Ectodermal cell (in vitro differentiated cells): ENCODE measurements at regions not wholly inside any gene's neighbourhood (a gene's known extent, or its start where the extent isn't known, plus 50 kb on each side); places are given as distances from the start of the nearest gene placed in this dataset.

ENCODE experiments used
- H3K27ac ChIP-seq: 2 replicates; pipeline ENCODE4 v1.7.0; 2013; ENCODE audit warnings: mild to moderate bottlenecking, low read depth, low read length; ENCODE audit not compliant: insufficient read depth, poor library complexity, severe bottlenecking
- H3K27me3 ChIP-seq: 2 replicates; pipeline ENCODE4 v1.7.0; 2013; ENCODE audit warnings: mild to moderate bottlenecking, low read length; ENCODE audit not compliant: insufficient read depth, control insufficient read depth, poor library complexity, severe bottlenecking
- H3K36me3 ChIP-seq: one replicate; pipeline ENCODE4 v1.7.0; 2013; ENCODE audit warnings: low read length; ENCODE audit not compliant: control insufficient read depth, insufficient read depth
- H3K4me1 ChIP-seq: one replicate; pipeline ENCODE4 v1.7.0; 2013; ENCODE audit warnings: low read length; ENCODE audit not compliant: control insufficient read depth, insufficient read depth
- H3K4me3 ChIP-seq: 2 replicates; pipeline ENCODE4 v1.7.0; 2013; ENCODE audit warnings: low read depth, low read length, control low read depth; ENCODE audit not compliant: insufficient read depth
- H3K9me3 ChIP-seq: 2 replicates; pipeline ENCODE4 v1.7.0; 2013; ENCODE audit warnings: mild to moderate bottlenecking, low read length, moderate library complexity; ENCODE audit not compliant: control insufficient read depth
- WGBS, 2 experiments: methylation state at CpG; one replicate each; pipeline ENCODE4 v1.1.7; 2013; ENCODE audit warnings: missing lambda C conversion rate in 2 of 2; 5-methylcytosine and 5-hydroxymethylcytosine counted together

GRCh38 chr12:11946161-11946560 is 124.6 kb upstream of the BCL2L14 start:
- Histone ChIP-seq H3K27ac (no peak overlapping the region), H3K9me3 (no peaks in the 10 kb centered on the region), H3K36me3 (no peaks in the 10 kb centered on the region), H3K4me3 (no peak overlapping the region), H3K27me3 (no peaks in the 10 kb centered on the region), H3K4me1 (no peaks in the 10 kb centered on the region)
- WGBS, 2 experiments = 95 to 97% methylated on average over 13 of the region's 13 CpGs

GRCh38 chr12:11947213-11947612 is 123.5 kb upstream of the BCL2L14 start:
- no peaks in the 10 kb centered on the region for H3K9me3 ChIP-seq
- WGBS, 2 experiments = 91 to 96% methylated on average over 6 of the region's 6 CpGs
- no peak overlapping the region for H3K4me3 ChIP-seq
- no peaks in the 10 kb centered on the region for H3K36me3 ChIP-seq
- H3K4me1 ChIP-seq = no peaks in the 10 kb centered on the region
- H3K27me3 ChIP-seq = no peaks in the 10 kb centered on the region
- H3K27ac ChIP-seq = no peak overlapping the region

- Histone ChIP-seq H3K27ac (no peak overlapping the region), H3K27me3 (no peaks in the 10 kb centered on the region), H3K4me1 (no peaks in the 10 kb centered on the region), H3K36me3 (no peaks in the 10 kb centered on the region), H3K4me3 (no peak overlapping the region), H3K9me3 (no peaks in the 10 kb centered on the region)
- 76 to 80% methylated on average over 9 of the region's 9 CpGs for WGBS, 2 experiments
Observed at GRCh38 chr12:11949738-11950411, 120.9 kb upstream of the BCL2L14 start.

GRCh38 chr12:11951209-11951608 is 119.5 kb upstream of the BCL2L14 start:
- Histone ChIP-seq H3K4me1 (no peaks in the 10 kb centered on the region), H3K27ac (no peak overlapping the region), H3K9me3 (no peaks in the 10 kb centered on the region), H3K27me3 (no peaks in the 10 kb centered on the region), H3K4me3 (no peak overlapping the region), H3K36me3 (no peaks in the 10 kb centered on the region)
- 91 to 94% methylated on average over 5 of the region's 5 CpGs for WGBS, 2 experiments

- 91 to 93% methylated on average over 7 of the region's 7 CpGs for WGBS, 2 experiments
Observed at GRCh38 chr12:11953523-11953922, 117.2 kb upstream of the BCL2L14 start.

GRCh38 chr12:11954181-11954580 is 116.6 kb upstream of the BCL2L14 start:
- Histone ChIP-seq H3K9me3 (no peaks in the 10 kb centered on the region), H3K27ac (no peak overlapping the region), H3K36me3 (no peaks in the 10 kb centered on the region), H3K4me1 (no peaks in the 10 kb centered on the region), H3K27me3 (no peaks in the 10 kb centered on the region), H3K4me3 (no peak overlapping the region)
- 76 to 84% methylated on average over 2 of the region's 2 CpGs for WGBS, 2 experiments

More at GRCh38 chr12:11953523-11953922, 117.2 kb upstream of the BCL2L14 start:
- Histone ChIP-seq H3K4me3 (no peak overlapping the region), H3K36me3 (no peaks in the 10 kb centered on the region), H3K27me3 (no peaks in the 10 kb centered on the region), H3K4me1 (no peaks in the 10 kb centered on the region), H3K9me3 (no peaks in the 10 kb centered on the region), H3K27ac (no peak overlapping the region)

GRCh38 chr12:11958221-11959091 is 112.3 kb upstream of the BCL2L14 start:
- Histone ChIP-seq H3K4me3 (no peak overlapping the region), H3K27me3 (no peaks in the 10 kb centered on the region), H3K27ac (no peak overlapping the region), H3K36me3 (no peaks in the 10 kb centered on the region), H3K9me3 (no peaks in the 10 kb centered on the region), H3K4me1 (no peaks in the 10 kb centered on the region)
- WGBS, 2 experiments = 62 to 64% methylated on average over 9 of the region's 9 CpGs

- no peak overlapping the region for H3K4me3 ChIP-seq
- 90 to 94% methylated on average over 9 of the region's 9 CpGs for WGBS, 2 experiments
- H3K9me3 ChIP-seq = no peaks in the 10 kb centered on the region
- no peaks in the 10 kb centered on the region for H3K27me3 ChIP-seq
- no peaks in the 10 kb centered on the region for H3K36me3 ChIP-seq
- no peak overlapping the region for H3K27ac ChIP-seq
- H3K4me1 ChIP-seq = no peaks in the 10 kb centered on the region
Observed at GRCh38 chr12:11959117-11959823, 111.5 kb upstream of the BCL2L14 start.

- Histone ChIP-seq H3K27me3 (no peaks in the 10 kb centered on the region), H3K4me1 (no peaks in the 10 kb centered on the region), H3K9me3 (no peaks in the 10 kb centered on the region), H3K36me3 (no peaks in the 10 kb centered on the region), H3K4me3 (no peak overlapping the region), H3K27ac (no peak overlapping the region)
- WGBS, 2 experiments = 94 to 95% methylated on average over 5 to 6 of the region's 6 CpGs
Observed at GRCh38 chr12:11960646-11961045, 110.1 kb upstream of the BCL2L14 start.

GRCh38 chr12:11961686-11962085 is 109.1 kb upstream of the BCL2L14 start:
- 61 to 70% methylated on average over 5 of the region's 5 CpGs for WGBS, 2 experiments
- H3K9me3 ChIP-seq = no peaks in the 10 kb centered on the region
- no peaks in the 10 kb centered on the region for H3K36me3 ChIP-seq
- H3K27ac ChIP-seq = no peak overlapping the region
- no peaks in the 10 kb centered on the region for H3K4me1 ChIP-seq
- no peak overlapping the region for H3K4me3 ChIP-seq
- H3K27me3 ChIP-seq = no peaks in the 10 kb centered on the region
